PC-3 (cell line): ENCODE measurements at regions not wholly inside any gene's neighbourhood (a gene's known extent, or its start where the extent isn't known, plus 50 kb on each side); places are given as distances from the start of the nearest gene placed in this dataset.

Experiments used
- ATAC-seq: fragments of 200-7000 bp; cut with Tn5 transposase; 2 replicates; pipeline ENCODE4 v1.9.1; 2020; ENCODE audit warnings: mild to moderate bottlenecking, moderate library complexity
- BruUV-seq: library from RNA; stranded (reverse); fragments of 400-500 nt; replicated peaks from 2 replicates; lab custom pipeline; 2021; lab: Mats Ljungman, UMichigan
- CTCF ChIA-PET: fragments of 300-600 bp; sonication (Branson Sonifier 250); formaldehyde crosslinking; loops from one replicate; lab custom pipeline; 2022; ENCODE audit warnings: antibody characterized with exemption; lab: Charles Lee
- POLR2A ChIA-PET: fragments of 300-600 bp; sonication (Branson Sonifier 250); formaldehyde crosslinking; loops from one replicate; lab custom pipeline; 2022; ENCODE audit warnings: antibody characterized with exemption; ENCODE audit not compliant: unreplicated experiment; lab: Charles Lee
- DNase-seq: peaks from one replicate; pipeline ENCODE4 v3.0.0-alpha.2; 2015
- H2AFZ ChIP-seq: fragments of 300-600 bp; sonication (generic); 2 replicates; pipeline ENCODE4 v1.6.0; 2016; ENCODE audit warnings: antibody characterized with exemption, low read length
- H3F3A ChIP-seq: fragments of 300-600 bp; sonication (generic); one replicate; pipeline ENCODE4 v1.6.0; 2017; ENCODE audit warnings: antibody characterized with exemption, low read length, control low read depth, mild to moderate bottlenecking; ENCODE audit not compliant: unreplicated experiment
- H3K27ac ChIP-seq: fragments of 300-600 bp; sonication (generic); 2 replicates; pipeline ENCODE4 v1.5.1; 2016; ENCODE audit warnings: mild to moderate bottlenecking, low read length
- H3K27me3 ChIP-seq: fragments of 300-600 bp; sonication (generic); 2 replicates; pipeline ENCODE4 v1.6.1; 2016; ENCODE audit warnings: low read length, mixed read lengths
- H3K36me3 ChIP-seq: fragments of 300-600 bp; sonication (generic); 2 replicates; pipeline ENCODE4 v1.6.1; 2016; ENCODE audit warnings: low read depth, mixed run types, low read length, mixed read lengths
- H3K4me1 ChIP-seq: fragments of 300-600 bp; sonication (generic); 2 replicates; pipeline ENCODE4 v1.5.1; 2016; ENCODE audit warnings: low read length; ENCODE audit not compliant: insufficient read depth
- H3K4me2 ChIP-seq: fragments of 300-600 bp; sonication (generic); 2 replicates; pipeline ENCODE4 v1.6.0; 2016; ENCODE audit warnings: low read length
- H3K4me3 ChIP-seq: fragments of 300-600 bp; sonication (generic); 2 replicates; pipeline ENCODE4 v1.5.1; 2016; ENCODE audit warnings: mild to moderate bottlenecking, low read length, mixed read lengths
- H3K79me2 ChIP-seq: fragments of 300-600 bp; sonication (generic); 2 replicates; pipeline ENCODE4 v1.6.1; 2017; ENCODE audit warnings: low read length, mixed read lengths
- H3K9ac ChIP-seq: fragments of 300-600 bp; sonication (generic); 2 replicates; pipeline ENCODE4 v1.6.0; 2016; ENCODE audit warnings: mild to moderate bottlenecking, low read length
- H3K9me2 ChIP-seq: fragments of 300-600 bp; sonication (generic); replicated peaks from 2 replicates; pipeline ENCODE4 v1.6.1; 2016; ENCODE audit warnings: mixed run types, low read length, mixed read lengths
- H3K9me3 ChIP-seq: fragments of 300-600 bp; sonication (generic); 2 replicates; pipeline ENCODE4 v1.6.1; 2016; ENCODE audit warnings: low read length, mixed read lengths
- H4K20me1 ChIP-seq: fragments of 300-600 bp; sonication (generic); 2 replicates; pipeline ENCODE4 v1.6.1; 2016; ENCODE audit warnings: low read length, mixed read lengths
- CTCF ChIP-seq: fragments of 300-600 bp; sonication (generic); conservative IDR thresholded peaks from 2 replicates; pipeline ENCODE4 v1.5.1; 2017; ENCODE audit warnings: antibody characterized with exemption, low read depth, mild to moderate bottlenecking, low read length
- EZH2 ChIP-seq: fragments of 300-600 bp; sonication (generic); IDR thresholded peaks from one replicate; pipeline ENCODE4 v1.6.1; 2017; ENCODE audit warnings: antibody characterized with exemption, mild to moderate bottlenecking, low read length; ENCODE audit not compliant: unreplicated experiment
- EZH2phosphoT487 ChIP-seq: fragments of 300-600 bp; sonication (generic); IDR thresholded peaks from 2 replicates; pipeline ENCODE4 v1.6.1; 2018; ENCODE audit warnings: mild to moderate bottlenecking, antibody characterized with exemption, low read length, borderline replicate concordance
- intact Hi-C: fragments of 100-400 bp; cut with micrococcal nuclease; formaldehyde crosslinking; loops from 2 replicates; pipeline ENCODE4 v1.9.0; 2023

GRCh38 chr11:134586726-134587125 is 174.7 kb upstream of the B3GAT1 start:
- ATAC-seq (no peak), DNase-seq (no peak)
- Histone ChIP-seq H3K9ac (no peak overlapping the region), H3K27me3 (peaks cover 19% of the 10 kb centered on the region; the same call in 1 of the 2 replicates), H3K4me1 (no peaks in the 10 kb centered on the region), H3K4me2 (no peak overlapping the region), H3K27ac (no peak overlapping the region), H3K9me2 (no peaks in the 10 kb centered on the region), H4K20me1 (no peaks in the 10 kb centered on the region), H3K4me3 (no peak overlapping the region), H3K36me3 (no peaks in the 10 kb centered on the region), H3K9me3 (peaks cover 6% of the 10 kb centered on the region; the same call in 1 of the 2 replicates), H3F3A (no peaks in the 10 kb centered on the region), H2AFZ (no peak overlapping the region), H3K79me2 (no peaks in the 10 kb centered on the region)
- TF ChIP-seq CTCF (no peak), EZH2 (no peak), EZH2phosphoT487 (no peak)
- ChIA-PET CTCF (no interaction called here), POLR2A (no interaction called here)
- intact Hi-C loops: no loop called here
- BruUV-seq: no TSS peak

- Histone ChIP-seq H3K79me2 (no peaks in the 10 kb centered on the region), H2AFZ (no peak overlapping the region), H3K9ac (no peak overlapping the region), H3F3A (no peaks in the 10 kb centered on the region), H3K4me1 (no peaks in the 10 kb centered on the region), H3K9me3 (peaks cover 4% of the 10 kb centered on the region; the same call in 1 of the 2 replicates), H3K27me3 (peaks cover 19% of the 10 kb centered on the region; the same call in 1 of the 2 replicates), H3K4me3 (no peak overlapping the region), H3K4me2 (no peak overlapping the region), H3K36me3 (no peaks in the 10 kb centered on the region), H3K27ac (no peak overlapping the region), H3K9me2 (no peaks in the 10 kb centered on the region), H4K20me1 (no peaks in the 10 kb centered on the region)
- DNase-seq (no peak), ATAC-seq (no peak)
- intact Hi-C loops: no loop called here
- ChIA-PET CTCF (no interaction called here), POLR2A (no interaction called here)
- no peak for TF ChIP-seq EZH2phosphoT487
- no peak for TF ChIP-seq CTCF
- TF ChIP-seq EZH2: no peak
- no TSS peak for BruUV-seq
These were observed 173.9 kb upstream of the B3GAT1 start for GRCh38 chr11:134585666-134586610.
